ENCODE measurements at regions not wholly inside any gene's neighbourhood (a gene's known extent, or its start where the extent isn't known, plus 50 kb on each side); places are given as distances from the start of the nearest gene placed in this dataset.

DNA sequence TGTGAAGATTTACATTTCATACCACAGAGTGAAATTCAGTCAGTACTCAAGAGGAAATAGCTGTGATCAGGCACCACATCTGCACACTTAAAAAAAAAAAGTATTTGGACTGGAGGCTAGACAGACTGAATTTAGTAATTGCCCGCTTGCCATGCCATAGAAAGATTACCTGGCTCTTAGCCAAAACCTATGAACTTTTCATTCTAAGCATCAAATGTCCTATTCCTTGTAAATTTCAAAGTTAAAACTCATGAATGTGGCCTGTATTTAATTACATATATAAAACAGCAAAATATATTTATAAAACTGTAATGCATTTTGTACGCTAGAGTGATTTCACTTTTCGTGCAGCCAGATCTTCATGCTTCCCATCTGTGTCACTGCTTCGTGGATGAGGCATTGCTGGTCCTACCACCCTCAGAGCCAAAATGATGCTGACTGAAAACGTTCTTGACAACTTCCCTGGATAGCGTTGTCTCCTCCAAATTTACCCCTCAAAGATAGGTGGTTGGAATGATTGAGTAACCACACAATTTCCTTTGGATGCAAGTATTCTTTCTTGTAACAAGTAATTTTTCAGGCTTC is 447.9 kb upstream of the SGCD start:
- no peaks in the 10 kb centered on the region for H3K36me3 ChIP-seq (ENCODE audit: insufficient read depth, low read length)
- no peaks in the 10 kb centered on the region for H3K4me1 ChIP-seq (ENCODE audit: control insufficient read depth, insufficient read depth, low read length)
- no peak overlapping the region for H3K4me3 ChIP-seq (ENCODE audit: low read length)
- H3K9ac ChIP-seq (ENCODE audit: low read depth, low read length), result no peak overlapping the region
- H3K27me3 ChIP-seq (ENCODE audit: control insufficient read depth, insufficient read depth, low read length), result no peaks in the 10 kb centered on the region
- no peaks in the 10 kb centered on the region for H3K9me3 ChIP-seq (replicated peaks; ENCODE audit: low read length)
- peak overlapping the region; percentile 2 for H3K4me2 ChIP-seq (ENCODE audit: low read length)

DNA sequence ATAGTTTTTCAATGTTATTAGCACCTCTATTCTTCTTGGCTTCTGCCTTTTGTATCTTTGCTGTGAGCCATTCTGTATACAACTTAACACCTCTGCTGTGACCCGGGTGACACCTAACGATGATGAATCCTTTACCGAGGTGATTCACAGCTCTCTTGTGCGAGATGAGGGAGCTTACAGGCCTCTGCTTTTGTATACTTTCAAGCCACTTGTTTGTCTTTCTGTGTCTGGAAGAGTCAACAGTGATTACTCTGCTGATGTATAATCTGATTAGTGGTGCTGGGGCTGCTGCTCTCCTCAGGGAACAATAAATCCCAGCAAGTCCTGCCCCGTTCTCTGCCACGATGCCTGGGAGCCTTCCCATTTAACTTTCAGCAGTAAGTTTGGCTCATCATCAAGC is 442.9 kb upstream of the SGCD start:
- Histone ChIP-seq H3K27me3 (ENCODE audit: control insufficient read depth, insufficient read depth, low read length) (peaks cover 3% of the 10 kb centered on the region), H3K9me3 (replicated peaks; ENCODE audit: low read length) (no peaks in the 10 kb centered on the region), H3K9ac (ENCODE audit: low read depth, low read length) (no peak overlapping the region), H3K36me3 (ENCODE audit: insufficient read depth, low read length) (no peaks in the 10 kb centered on the region), H3K4me3 (ENCODE audit: low read length) (no peak overlapping the region), H3K4me2 (ENCODE audit: low read length) (no peak overlapping the region), H3K4me1 (ENCODE audit: control insufficient read depth, insufficient read depth, low read length) (no peaks in the 10 kb centered on the region)

- Histone ChIP-seq H3K9me3 (replicated peaks; ENCODE audit: low read length) (no peaks in the 10 kb centered on the region), H3K27me3 (ENCODE audit: control insufficient read depth, insufficient read depth, low read length) (peaks cover 3% of the 10 kb centered on the region), H3K4me3 (ENCODE audit: low read length) (no peak overlapping the region), H3K9ac (ENCODE audit: low read depth, low read length) (no peak overlapping the region), H3K4me1 (ENCODE audit: control insufficient read depth, insufficient read depth, low read length) (no peaks in the 10 kb centered on the region), H3K36me3 (ENCODE audit: insufficient read depth, low read length) (no peaks in the 10 kb centered on the region), H3K4me2 (ENCODE audit: low read length) (no peak overlapping the region)
Measured at GRCh38 chr5:155885199-155885598, 441.8 kb upstream of the SGCD start.

DNA sequence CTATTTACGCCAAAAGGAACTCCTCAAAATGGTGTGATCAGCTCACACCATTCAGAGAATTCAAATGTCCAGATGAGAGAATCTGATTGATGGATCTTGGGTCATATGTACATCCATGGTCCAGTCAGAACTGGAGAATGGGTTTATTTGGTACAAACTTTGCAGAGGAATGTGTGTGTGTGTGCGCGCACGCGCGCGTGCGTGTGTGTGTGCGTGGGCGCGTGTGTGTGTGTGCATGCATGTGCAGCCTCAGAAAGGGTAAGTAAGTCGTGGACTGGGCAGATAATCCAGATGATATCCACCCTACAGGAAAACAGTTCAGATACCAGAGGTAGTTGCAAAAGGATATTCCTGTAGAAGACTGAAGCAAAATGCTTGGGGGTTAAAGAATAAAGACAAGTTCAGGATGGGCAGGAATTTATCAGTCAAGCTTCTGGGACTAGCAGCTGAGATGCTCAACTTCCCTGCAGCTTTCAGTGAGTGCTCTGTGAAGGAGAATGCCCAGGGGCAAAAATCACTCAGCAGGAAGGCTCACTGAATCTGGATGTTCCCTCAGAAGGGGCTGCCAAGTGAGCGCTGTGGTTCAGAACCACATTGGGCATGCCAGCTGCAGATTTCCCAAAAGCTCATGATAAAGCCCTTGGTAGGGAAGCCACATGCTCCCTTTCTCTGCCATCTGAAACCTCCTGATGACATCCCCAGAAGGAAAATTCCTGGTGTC is 440.5 kb upstream of the SGCD start:
- no peaks in the 10 kb centered on the region for H3K36me3 ChIP-seq (ENCODE audit: insufficient read depth, low read length)
- no peak overlapping the region for H3K9ac ChIP-seq (ENCODE audit: low read depth, low read length)
- peaks cover 3% of the 10 kb centered on the region for H3K27me3 ChIP-seq (ENCODE audit: control insufficient read depth, insufficient read depth, low read length)
- H3K4me3 ChIP-seq (ENCODE audit: low read length), result no peak overlapping the region
- H3K4me2 ChIP-seq (ENCODE audit: low read length), result no peak overlapping the region
- no peaks in the 10 kb centered on the region for H3K4me1 ChIP-seq (ENCODE audit: control insufficient read depth, insufficient read depth, low read length)
- no peaks in the 10 kb centered on the region for H3K9me3 ChIP-seq (replicated peaks; ENCODE audit: low read length)

- Histone ChIP-seq H3K27me3 (ENCODE audit: control insufficient read depth, insufficient read depth, low read length) (no peaks in the 10 kb centered on the region), H3K9ac (ENCODE audit: low read depth, low read length) (no peak overlapping the region), H3K4me3 (ENCODE audit: low read length) (no peak overlapping the region), H3K4me1 (ENCODE audit: control insufficient read depth, insufficient read depth, low read length) (no peaks in the 10 kb centered on the region), H3K4me2 (ENCODE audit: low read length) (no peak overlapping the region), H3K36me3 (ENCODE audit: insufficient read depth, low read length) (no peaks in the 10 kb centered on the region), H3K9me3 (replicated peaks; ENCODE audit: low read length) (no peaks in the 10 kb centered on the region)
Measured at GRCh38 chr5:155895484-155895883, 431.5 kb upstream of the SGCD start.

GRCh38 chr5:155897761-155898160 is 429.2 kb upstream of the SGCD start:
- Histone ChIP-seq H3K9me3 (replicated peaks; ENCODE audit: low read length) (no peaks in the 10 kb centered on the region), H3K27me3 (ENCODE audit: control insufficient read depth, insufficient read depth, low read length) (no peaks in the 10 kb centered on the region), H3K9ac (ENCODE audit: low read depth, low read length) (no peak overlapping the region), H3K4me3 (ENCODE audit: low read length) (no peak overlapping the region), H3K4me1 (ENCODE audit: control insufficient read depth, insufficient read depth, low read length) (no peaks in the 10 kb centered on the region), H3K36me3 (ENCODE audit: insufficient read depth, low read length) (no peaks in the 10 kb centered on the region), H3K4me2 (ENCODE audit: low read length) (no peak overlapping the region)

DNA sequence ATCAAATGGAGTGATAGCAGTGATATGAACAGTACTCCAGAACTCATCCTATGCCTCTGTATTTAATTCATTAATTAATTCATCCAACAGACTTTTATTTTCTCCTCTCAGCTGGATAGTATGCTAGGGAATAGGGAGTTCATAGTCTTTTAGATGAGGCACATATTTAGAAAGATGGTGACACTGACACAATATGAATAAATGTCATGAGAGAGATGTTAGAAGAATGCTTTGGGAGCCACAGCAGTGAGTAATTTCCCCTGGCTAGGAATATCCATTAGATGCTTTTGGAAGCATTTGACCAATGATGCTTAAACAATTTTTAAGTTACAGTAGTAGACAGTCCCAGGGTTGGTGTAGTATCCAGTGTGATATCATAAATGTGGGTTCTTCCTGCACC is 428.7 kb upstream of the SGCD start:
- H3K36me3 ChIP-seq (ENCODE audit: insufficient read depth, low read length), result no peaks in the 10 kb centered on the region

DNA sequence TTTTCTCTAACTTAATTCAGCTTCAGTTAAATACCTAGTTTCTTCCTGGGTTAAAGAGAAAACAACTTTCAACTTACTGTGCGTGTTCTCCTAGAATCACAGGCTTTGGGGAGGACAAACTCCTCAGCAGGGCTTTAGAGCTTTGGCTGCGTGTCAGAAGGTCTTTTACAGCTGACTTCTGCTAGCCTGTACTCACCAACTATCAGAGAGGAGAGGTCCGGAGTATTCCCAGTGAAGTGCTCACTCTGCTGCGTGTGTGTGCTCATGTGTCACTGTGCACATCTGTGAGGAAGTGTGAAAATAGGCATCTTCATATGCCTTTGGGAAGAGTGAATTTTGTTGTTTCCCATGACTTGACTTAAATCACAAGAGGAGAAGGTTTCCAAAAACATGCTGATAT is 423.2 kb upstream of the SGCD start:
- Histone ChIP-seq H3K4me1 (ENCODE audit: control insufficient read depth, insufficient read depth, low read length) (no peaks in the 10 kb centered on the region), H3K9me3 (replicated peaks; ENCODE audit: low read length) (no peaks in the 10 kb centered on the region), H3K9ac (ENCODE audit: low read depth, low read length) (no peak overlapping the region), H3K27me3 (ENCODE audit: control insufficient read depth, insufficient read depth, low read length) (no peaks in the 10 kb centered on the region), H3K4me3 (ENCODE audit: low read length) (no peak overlapping the region), H3K4me2 (ENCODE audit: low read length) (no peak overlapping the region), H3K36me3 (ENCODE audit: insufficient read depth, low read length) (no peaks in the 10 kb centered on the region)

More for the DNA sequence above, 428.7 kb upstream of the SGCD start:
- no peaks in the 10 kb centered on the region for H3K27me3 ChIP-seq (ENCODE audit: control insufficient read depth, insufficient read depth, low read length)
- H3K4me1 ChIP-seq (ENCODE audit: control insufficient read depth, insufficient read depth, low read length), result no peaks in the 10 kb centered on the region
- H3K9ac ChIP-seq (ENCODE audit: low read depth, low read length), result no peak overlapping the region
- H3K4me3 ChIP-seq (ENCODE audit: low read length), result no peak overlapping the region
- no peaks in the 10 kb centered on the region for H3K9me3 ChIP-seq (replicated peaks; ENCODE audit: low read length)
- H3K4me2 ChIP-seq (ENCODE audit: low read length), result no peak overlapping the region

DNA sequence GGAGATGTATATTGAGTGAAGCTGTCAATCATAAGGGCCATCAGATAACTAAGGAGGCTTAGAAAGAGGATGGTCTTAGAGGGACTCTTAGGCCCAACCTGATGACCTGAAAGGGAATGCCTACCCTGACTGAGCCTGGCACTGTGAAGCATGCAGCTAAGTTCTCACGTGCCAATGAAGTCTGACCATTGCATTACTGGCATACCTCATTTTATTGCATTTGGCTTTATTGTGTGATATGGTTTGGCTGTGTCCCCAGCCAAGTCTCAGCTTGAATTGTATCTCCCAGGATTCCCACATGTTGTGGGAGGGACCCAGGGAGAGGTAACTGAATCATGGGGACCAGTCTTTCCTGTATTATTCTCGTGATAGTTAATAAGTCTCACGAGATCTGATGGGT is 421.6 kb upstream of the SGCD start:
- no peaks in the 10 kb centered on the region for H3K27me3 ChIP-seq (ENCODE audit: control insufficient read depth, insufficient read depth, low read length)
- no peaks in the 10 kb centered on the region for H3K9me3 ChIP-seq (replicated peaks; ENCODE audit: low read length)
- H3K4me3 ChIP-seq (ENCODE audit: low read length), result no peak overlapping the region
- no peaks in the 10 kb centered on the region for H3K4me1 ChIP-seq (ENCODE audit: control insufficient read depth, insufficient read depth, low read length)
- no peak overlapping the region for H3K9ac ChIP-seq (ENCODE audit: low read depth, low read length)
- H3K4me2 ChIP-seq (ENCODE audit: low read length), result no peak overlapping the region
- no peaks in the 10 kb centered on the region for H3K36me3 ChIP-seq (ENCODE audit: insufficient read depth, low read length)

DNA sequence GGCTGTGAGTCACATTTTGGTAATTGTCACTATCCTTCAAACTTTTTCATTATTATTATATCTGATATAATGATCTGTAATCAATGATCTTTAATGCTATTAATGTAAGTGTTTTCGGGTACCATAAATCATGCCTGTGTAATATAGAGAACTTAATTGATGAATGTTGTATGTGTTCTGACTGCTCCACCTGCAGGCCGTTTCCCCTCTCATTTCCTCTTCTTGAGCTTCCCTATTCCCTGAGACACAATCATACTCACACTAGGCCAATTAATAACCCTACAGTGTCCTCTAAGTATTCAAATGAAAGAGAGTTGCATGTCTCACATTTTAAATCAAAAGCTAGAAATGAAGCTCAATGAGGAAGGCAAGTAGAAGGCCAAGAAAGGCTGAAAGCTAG is 420.9 kb upstream of the SGCD start:
- Histone ChIP-seq H3K36me3 (ENCODE audit: insufficient read depth, low read length) (no peaks in the 10 kb centered on the region), H3K9ac (ENCODE audit: low read depth, low read length) (no peak overlapping the region), H3K9me3 (replicated peaks; ENCODE audit: low read length) (no peaks in the 10 kb centered on the region), H3K4me1 (ENCODE audit: control insufficient read depth, insufficient read depth, low read length) (no peaks in the 10 kb centered on the region), H3K27me3 (ENCODE audit: control insufficient read depth, insufficient read depth, low read length) (no peaks in the 10 kb centered on the region), H3K4me2 (ENCODE audit: low read length) (no peak overlapping the region), H3K4me3 (ENCODE audit: low read length) (no peak overlapping the region)

- Histone ChIP-seq H3K4me2 (ENCODE audit: low read length) (no peak overlapping the region), H3K9me3 (replicated peaks; ENCODE audit: low read length) (no peaks in the 10 kb centered on the region), H3K4me3 (ENCODE audit: low read length) (no peak overlapping the region), H3K4me1 (ENCODE audit: control insufficient read depth, insufficient read depth, low read length) (no peaks in the 10 kb centered on the region), H3K27me3 (ENCODE audit: control insufficient read depth, insufficient read depth, low read length) (no peaks in the 10 kb centered on the region), H3K36me3 (ENCODE audit: insufficient read depth, low read length) (no peaks in the 10 kb centered on the region), H3K9ac (ENCODE audit: low read depth, low read length) (no peak overlapping the region)
Measured at GRCh38 chr5:155908543-155908942, 418.4 kb upstream of the SGCD start.

GRCh38 chr5:155912291-155912690 is 414.7 kb upstream of the SGCD start:
- Histone ChIP-seq H3K4me3 (ENCODE audit: low read length) (no peak overlapping the region), H3K4me1 (ENCODE audit: control insufficient read depth, insufficient read depth, low read length) (no peaks in the 10 kb centered on the region), H3K36me3 (ENCODE audit: insufficient read depth, low read length) (no peaks in the 10 kb centered on the region), H3K4me2 (ENCODE audit: low read length) (no peak overlapping the region), H3K9me3 (replicated peaks; ENCODE audit: low read length) (no peaks in the 10 kb centered on the region), H3K9ac (ENCODE audit: low read depth, low read length) (no peak overlapping the region), H3K27me3 (ENCODE audit: control insufficient read depth, insufficient read depth, low read length) (no peaks in the 10 kb centered on the region)

Measured in skeletal muscle satellite cell (primary cell).